IPS DF 6.9 (cell line): ENCODE measurements at regions not wholly inside any gene's neighbourhood (a gene's known extent, or its start where the extent isn't known, plus 50 kb on each side); places are given as distances from the start of the nearest gene placed in this dataset.

Source experiments
- DNase-seq: peaks from one replicate; pipeline ENCODE4 v3.0.0-alpha.2; 2013; ENCODE audit warnings: low read depth, low spot score
- H3K27ac ChIP-seq: one replicate; pipeline ENCODE4 v1.5.1; 2013; ENCODE audit warnings: low read length, control low read depth
- H3K27me3 ChIP-seq: 2 replicates; pipeline ENCODE4 v1.6.1; 2013; ENCODE audit warnings: mild to moderate bottlenecking, low read length; ENCODE audit not compliant: control insufficient read depth, insufficient read depth
- H3K36me3 ChIP-seq: 2 replicates; pipeline ENCODE4 v1.6.1; 2013; ENCODE audit warnings: low read length; ENCODE audit not compliant: control insufficient read depth, insufficient read depth
- H3K4me1 ChIP-seq: 2 replicates; pipeline ENCODE4 v1.6.1; 2013; ENCODE audit warnings: low read length; ENCODE audit not compliant: control insufficient read depth, insufficient read depth
- H3K4me3 ChIP-seq: 2 replicates; pipeline ENCODE4 v1.5.1; 2013; ENCODE audit warnings: mild to moderate bottlenecking, low read length
- H3K9me3 ChIP-seq: 2 replicates; pipeline ENCODE4 v1.6.1; 2013; ENCODE audit warnings: low read length, inconsistent platforms; ENCODE audit not compliant: control insufficient read depth, insufficient read depth
- WGBS: extraction: QIAGEN DNeasy Blood & Tissue Kit; methylation state at CpG from one replicate; pipeline ENCODE4 v1.1.7; 2013; ENCODE audit warnings: mixed read lengths, missing lambda C conversion rate; ENCODE audit not compliant: insufficient read length, insufficient coverage; 5-methylcytosine and 5-hydroxymethylcytosine counted together

- no peaks in the 10 kb centered on the region for H3K27me3 ChIP-seq
- no CpG with 5 or more reads among the region's 2 CpGs for WGBS
- no peak overlapping the region for H3K4me3 ChIP-seq
Measured at GRCh38 chr18:26667046-26667445, 118.7 kb upstream of the KCTD1 start.

GRCh38 chr18:26662996-26663395 lies 114.6 kb upstream of the KCTD1 start:
- Histone ChIP-seq H3K27ac (no peak overlapping the region), H3K4me3 (no peak overlapping the region), H3K9me3 (no peaks in the 10 kb centered on the region), H3K27me3 (no peaks in the 10 kb centered on the region), H3K4me1 (no peaks in the 10 kb centered on the region), H3K36me3 (no peaks in the 10 kb centered on the region)
- DNase-seq, result no peak
- no CpG with 5 or more reads among the region's 5 CpGs for WGBS

More at GRCh38 chr18:26667046-26667445, 118.7 kb upstream of the KCTD1 start:
- no peak for DNase-seq
- H3K36me3 ChIP-seq, result no peaks in the 10 kb centered on the region
- no peaks in the 10 kb centered on the region for H3K9me3 ChIP-seq
- no peak overlapping the region for H3K27ac ChIP-seq
- H3K4me1 ChIP-seq, result no peaks in the 10 kb centered on the region

- no peaks in the 10 kb centered on the region; the same call in 1 of the 2 replicates for H3K4me1 ChIP-seq
- H3K4me3 ChIP-seq, result no peak overlapping the region
- no CpG with 5 or more reads among the region's 15 CpGs for WGBS
- no peaks in the 10 kb centered on the region for H3K9me3 ChIP-seq
- no peak overlapping the region for H3K27ac ChIP-seq
- H3K27me3 ChIP-seq, result peaks cover 3% of the 10 kb centered on the region; the same call in 1 of the 2 replicates
- no peak for DNase-seq
- H3K36me3 ChIP-seq, result no peaks in the 10 kb centered on the region
Measured at GRCh38 chr18:26657631-26658581, 109.6 kb upstream of the KCTD1 start.

- no peak overlapping the region for H3K27ac ChIP-seq
- H3K4me1 ChIP-seq, result no peaks in the 10 kb centered on the region; the same call in 1 of the 2 replicates
- H3K9me3 ChIP-seq, result no peaks in the 10 kb centered on the region
- no CpG with 5 or more reads among the region's 52 CpGs for WGBS
- H3K27me3 ChIP-seq, result peaks cover 3% of the 10 kb centered on the region; the same call in 1 of the 2 replicates
- DNase-seq, result no peak
- H3K36me3 ChIP-seq, result no peaks in the 10 kb centered on the region
- peak overlapping the region; percentile 85 for H3K4me3 ChIP-seq
Measured at GRCh38 chr18:26656944-26657536, 108.7 kb upstream of the KCTD1 start.

- WGBS, result no CpG with 5 or more reads among the region's 68 CpGs
- Histone ChIP-seq H3K36me3 (no peaks in the 10 kb centered on the region), H3K4me1 (no peaks in the 10 kb centered on the region; the same call in 1 of the 2 replicates), H3K27me3 (peaks cover 3% of the 10 kb centered on the region; the same call in 1 of the 2 replicates), H3K4me3 (peak overlapping the region; percentile 85), H3K9me3 (no peaks in the 10 kb centered on the region), H3K27ac (no peak overlapping the region)
- no peak for DNase-seq
Measured at GRCh38 chr18:26656431-26656943, 108.1 kb upstream of the KCTD1 start.

GRCh38 chr18:26655525-26656430 lies 107.4 kb upstream of the KCTD1 start:
- H3K4me1 ChIP-seq, result no peaks in the 10 kb centered on the region; the same call in 1 of the 2 replicates
- no CpG with 5 or more reads among the region's 58 CpGs for WGBS
- no peaks in the 10 kb centered on the region for H3K36me3 ChIP-seq
- no peak overlapping the region for H3K27ac ChIP-seq
- peak overlapping the region; percentile 85; the same call in 1 of the 2 replicates for H3K4me3 ChIP-seq
- H3K9me3 ChIP-seq, result no peaks in the 10 kb centered on the region
- DNase-seq, result no peak
- H3K27me3 ChIP-seq, result peaks cover 3% of the 10 kb centered on the region; the same call in 1 of the 2 replicates

- peaks cover 4% of the 10 kb centered on the region; the same call in 1 of the 2 replicates for H3K27me3 ChIP-seq
- peaks cover under 1% of the 10 kb centered on the region; the same call in 1 of the 2 replicates for H3K4me1 ChIP-seq
- DNase-seq, result no peak
- no peaks in the 10 kb centered on the region for H3K36me3 ChIP-seq
- H3K27ac ChIP-seq, result no peak overlapping the region
- H3K9me3 ChIP-seq, result no peaks in the 10 kb centered on the region
- no CpG with 5 or more reads among the region's 12 CpGs for WGBS
- no peak overlapping the region; the same call in 1 of the 2 replicates for H3K4me3 ChIP-seq
Measured at GRCh38 chr18:26654616-26655524, 106.5 kb upstream of the KCTD1 start.

GRCh38 chr18:26653943-26654615 lies 105.7 kb upstream of the KCTD1 start:
- DNase-seq, result no peak
- Histone ChIP-seq H3K36me3 (no peaks in the 10 kb centered on the region), H3K4me3 (no peak overlapping the region), H3K4me1 (peaks cover 2% of the 10 kb centered on the region; the same call in 1 of the 2 replicates), H3K27ac (no peak overlapping the region), H3K27me3 (peaks cover 5% of the 10 kb centered on the region; the same call in 1 of the 2 replicates), H3K9me3 (no peaks in the 10 kb centered on the region)
- WGBS, result no CpG with 5 or more reads among the region's 5 CpGs

- Histone ChIP-seq H3K4me1 (peaks cover 2% of the 10 kb centered on the region; the same call in 1 of the 2 replicates), H3K27me3 (peaks cover 5% of the 10 kb centered on the region; the same call in 1 of the 2 replicates), H3K27ac (no peak overlapping the region), H3K9me3 (no peaks in the 10 kb centered on the region), H3K36me3 (no peaks in the 10 kb centered on the region), H3K4me3 (no peak overlapping the region)
- DNase-seq, result no peak
- WGBS, result no CpG with 5 or more reads among the region's 6 CpGs
Measured at GRCh38 chr18:26652501-26652900, 104.1 kb upstream of the KCTD1 start.
